ENCODE measurements at regions not wholly inside any gene's neighbourhood (a gene's known extent, or its start where the extent isn't known, plus 50 kb on each side); places are given as distances from the start of the nearest gene placed in this dataset.

GRCh38 chr2:234292205-234292961, 204.5 kb downstream of the ARL4C start:
- no peak for DNase-seq (ENCODE audit: extremely low read depth in 1 of 11, low read depth in 9 of 11, low spot score in 4 of 11)

- peak in 1 of 11 donors; percentile 21 for DNase-seq (ENCODE audit: extremely low read depth in 1 of 11, low read depth in 9 of 11, low spot score in 4 of 11)
Observed at GRCh38 chr2:234291765-234292204, 205.1 kb downstream of the ARL4C start.

- no peak for DNase-seq (ENCODE audit: extremely low read depth in 1 of 11, low read depth in 9 of 11, low spot score in 4 of 11)
Observed at GRCh38 chr2:234290671-234291070, 206.2 kb downstream of the ARL4C start.

GRCh38 chr2:234289834-234290590, 206.9 kb downstream of the ARL4C start:
- peak in 1 of 11 donors; percentile 17 for DNase-seq (ENCODE audit: extremely low read depth in 1 of 11, low read depth in 9 of 11, low spot score in 4 of 11)

GRCh38 chr2:234288974-234289455, 207.9 kb downstream of the ARL4C start:
- peak in 10 of 11 donors; percentile 18 to 55 (median 32) for DNase-seq (ENCODE audit: extremely low read depth in 1 of 11, low read depth in 9 of 11, low spot score in 4 of 11)

GRCh38 chr2:234287650-234288049, 209.2 kb downstream of the ARL4C start:
- no peak for DNase-seq (ENCODE audit: extremely low read depth in 1 of 11, low read depth in 9 of 11, low spot score in 4 of 11)

- DNase-seq (ENCODE audit: extremely low read depth in 1 of 11, low read depth in 9 of 11, low spot score in 4 of 11) = no peak
Observed at GRCh38 chr2:234286956-234287355, 209.9 kb downstream of the ARL4C start.

- DNase-seq (ENCODE audit: extremely low read depth in 1 of 11, low read depth in 9 of 11, low spot score in 4 of 11) = no peak
Observed at GRCh38 chr2:234286118-234286598, 210.7 kb downstream of the ARL4C start.

GRCh38 chr2:234285541-234285940, 211.3 kb downstream of the ARL4C start:
- no peak for DNase-seq (ENCODE audit: extremely low read depth in 1 of 11, low read depth in 9 of 11, low spot score in 4 of 11)

- no peak for DNase-seq (ENCODE audit: extremely low read depth in 1 of 11, low read depth in 9 of 11, low spot score in 4 of 11)
Observed at GRCh38 chr2:234279637-234280036, 217.2 kb downstream of the ARL4C start.

- DNase-seq (ENCODE audit: extremely low read depth in 1 of 11, low read depth in 9 of 11, low spot score in 4 of 11) = no peak
Observed at GRCh38 chr2:234278556-234279255, 218.2 kb downstream of the ARL4C start.

- no peak for DNase-seq (ENCODE audit: extremely low read depth in 1 of 11, low read depth in 9 of 11, low spot score in 4 of 11)
Observed at GRCh38 chr2:234275515-234275914, 221.4 kb downstream of the ARL4C start.

- no peak for DNase-seq (ENCODE audit: extremely low read depth in 1 of 11, low read depth in 9 of 11, low spot score in 4 of 11)
Observed at GRCh38 chr2:234273887-234274584, 222.8 kb downstream of the ARL4C start.

- DNase-seq (ENCODE audit: extremely low read depth in 1 of 11, low read depth in 9 of 11, low spot score in 4 of 11) = no peak
Observed at GRCh38 chr2:234272069-234272850, 221.8 kb downstream of the SPP2 start.

- DNase-seq (ENCODE audit: extremely low read depth in 1 of 11, low read depth in 9 of 11, low spot score in 4 of 11) = no peak
Observed at GRCh38 chr2:234271338-234271737, 220.8 kb downstream of the SPP2 start.

GRCh38 chr2:234269769-234270204, 219.3 kb downstream of the SPP2 start:
- DNase-seq (ENCODE audit: extremely low read depth in 1 of 11, low read depth in 9 of 11, low spot score in 4 of 11) = no peak

- no peak for DNase-seq (ENCODE audit: extremely low read depth in 1 of 11, low read depth in 9 of 11, low spot score in 4 of 11)
Observed at GRCh38 chr2:234267534-234267933, 217.0 kb downstream of the SPP2 start.

- no peak for DNase-seq (ENCODE audit: extremely low read depth in 1 of 11, low read depth in 9 of 11, low spot score in 4 of 11)
Observed at GRCh38 chr2:234266952-234267351, 216.4 kb downstream of the SPP2 start.
